Upper lobe of right lung (tissue), 1 donor: ENCODE measurements at regions not wholly inside any gene's neighbourhood (a gene's known extent, or its start where the extent isn't known, plus 50 kb on each side); places are given as distances from the start of the nearest gene placed in this dataset.

Experiments used
- ATAC-seq: fragments of 200-7000 bp; cut with Tn5 transposase; one replicate; pipeline ENCODE4 v1.9.1; 2020; ENCODE audit warnings: mild to moderate bottlenecking, moderate library complexity
- DNase-seq: peaks from one replicate; pipeline ENCODE4 v3.0.0-alpha.2; 2020
- H3K27ac ChIP-seq: fragments of 200-600 bp; one replicate; pipeline ENCODE4 v1.8.0; 2022
- H3K27me3 ChIP-seq: fragments of 200-600 bp; one replicate; pipeline ENCODE4 v1.8.0; 2022; ENCODE audit warnings: mild to moderate bottlenecking
- H3K36me3 ChIP-seq: fragments of 200-600 bp; one replicate; pipeline ENCODE4 v1.8.0; 2022
- H3K4me1 ChIP-seq: fragments of 200-600 bp; one replicate; pipeline ENCODE4 v1.8.0; 2022
- H3K4me3 ChIP-seq: fragments of 200-600 bp; one replicate; pipeline ENCODE4 v1.8.0; 2022; ENCODE audit warnings: mild to moderate bottlenecking
- H3K9me3 ChIP-seq: fragments of 200-600 bp; one replicate; pipeline ENCODE4 v1.8.0; 2022
- CTCF ChIP-seq: fragments of 200-600 bp; IDR thresholded peaks from one replicate; pipeline ENCODE4 v1.8.0; 2022; ENCODE audit warnings: antibody characterized with exemption
- intact Hi-C: fragments of 100-400 bp; cut with DNase I; formaldehyde crosslinking; loops from one replicate; pipeline ENCODE4 v1.11.0; 2022
- donor health status: DM: no; HTN: yes; CAD: no; lungs with severe emphysema.

- H3K36me3 ChIP-seq = no peaks in the 10 kb centered on the region
- no peaks in the 10 kb centered on the region for H3K4me1 ChIP-seq
- H3K27ac ChIP-seq = no peak overlapping the region
- H3K4me3 ChIP-seq = no peak overlapping the region
- H3K27me3 ChIP-seq = no peaks in the 10 kb centered on the region
- no peak for TF ChIP-seq CTCF
- intact Hi-C loops = no loop called here
- no peak for DNase-seq
- H3K9me3 ChIP-seq = no peaks in the 10 kb centered on the region
- ATAC-seq = no peak
Observed at GRCh38 chr15:69842851-69843250, 254.9 kb downstream of the TLE3 start.

DNA sequence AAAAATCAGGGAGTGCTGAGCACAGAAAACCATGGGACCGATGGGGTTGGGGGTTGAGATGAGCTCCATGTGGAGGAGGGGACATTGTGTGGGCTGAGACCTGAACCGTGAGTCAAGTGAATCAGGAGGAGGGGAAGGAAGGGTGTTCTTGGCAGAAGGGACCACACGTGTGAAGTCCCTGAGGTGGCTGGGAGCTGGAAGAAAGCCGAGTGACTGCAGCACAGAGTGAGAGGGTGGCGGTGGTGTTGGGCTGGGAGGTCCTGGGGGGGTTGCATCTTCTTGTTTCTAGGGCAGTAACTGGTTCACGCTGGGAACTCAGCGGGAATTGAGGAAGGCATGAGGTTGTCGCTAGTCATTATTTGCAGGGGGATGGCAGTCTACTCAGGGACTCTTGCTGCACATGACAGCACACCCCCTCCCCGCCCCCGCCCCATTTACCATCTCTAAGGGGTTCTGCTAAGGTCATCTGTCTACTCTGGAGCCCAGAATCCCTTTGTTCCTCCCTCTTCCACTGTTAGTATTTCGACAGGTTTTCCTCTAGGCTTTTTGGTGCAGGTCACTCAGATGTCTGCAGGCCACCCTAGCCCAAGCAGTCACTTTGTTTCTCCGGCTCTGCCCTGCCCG is 254.3 kb downstream of the TLE3 start:
- Histone ChIP-seq H3K4me1 (no peaks in the 10 kb centered on the region), H3K27me3 (no peaks in the 10 kb centered on the region), H3K9me3 (no peaks in the 10 kb centered on the region), H3K27ac (no peak overlapping the region), H3K4me3 (no peak overlapping the region), H3K36me3 (no peaks in the 10 kb centered on the region)
- intact Hi-C loops = no loop called here
- DNase-seq (no peak), ATAC-seq (no peak)
- no peak for TF ChIP-seq CTCF

- DNase-seq (no peak), ATAC-seq (no peak)
- Histone ChIP-seq H3K4me3 (no peak overlapping the region), H3K9me3 (no peaks in the 10 kb centered on the region), H3K27ac (no peak overlapping the region), H3K27me3 (no peaks in the 10 kb centered on the region), H3K36me3 (no peaks in the 10 kb centered on the region), H3K4me1 (no peaks in the 10 kb centered on the region)
- TF ChIP-seq CTCF = no peak
- intact Hi-C loops = no loop called here
Observed at GRCh38 chr15:69843900-69844304, 253.8 kb downstream of the TLE3 start.

DNA sequence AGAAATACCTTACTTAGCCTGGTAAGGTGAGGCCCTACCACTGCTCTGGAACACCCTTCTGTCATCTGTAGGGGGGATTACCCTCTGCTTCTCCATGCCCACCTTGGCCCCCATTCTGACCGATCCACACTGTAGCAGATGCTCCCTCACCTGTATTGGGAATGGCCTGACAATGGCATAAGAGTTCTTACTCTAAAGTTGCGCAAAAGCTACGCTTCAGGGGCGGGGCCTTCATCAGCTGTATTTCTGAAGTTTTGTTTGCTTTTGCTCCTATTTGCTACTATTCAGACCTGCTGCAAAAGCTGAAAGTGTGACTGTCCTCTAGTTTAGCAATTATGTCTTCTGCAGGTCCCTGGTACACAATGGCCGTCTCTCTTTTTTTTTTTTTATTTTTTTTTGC is 252.6 kb downstream of the TLE3 start:
- DNase-seq = no peak
- intact Hi-C loops = no loop called here

GRCh38 chr15:69847625-69848024 is 250.1 kb downstream of the TLE3 start:
- Histone ChIP-seq H3K9me3 (no peaks in the 10 kb centered on the region), H3K27me3 (no peaks in the 10 kb centered on the region), H3K4me1 (no peaks in the 10 kb centered on the region), H3K4me3 (no peak overlapping the region), H3K36me3 (no peaks in the 10 kb centered on the region), H3K27ac (no peak overlapping the region)
- TF ChIP-seq CTCF = no peak
- DNase-seq (no peak), ATAC-seq (no peak)
- intact Hi-C loops = no loop called here

More for the DNA sequence above, 252.6 kb downstream of the TLE3 start:
- no peaks in the 10 kb centered on the region for H3K36me3 ChIP-seq
- TF ChIP-seq CTCF = no peak
- no peaks in the 10 kb centered on the region for H3K9me3 ChIP-seq
- H3K27me3 ChIP-seq = no peaks in the 10 kb centered on the region
- no peak overlapping the region for H3K4me3 ChIP-seq
- no peak overlapping the region for H3K27ac ChIP-seq
- H3K4me1 ChIP-seq = no peaks in the 10 kb centered on the region
- ATAC-seq = no peak

DNA sequence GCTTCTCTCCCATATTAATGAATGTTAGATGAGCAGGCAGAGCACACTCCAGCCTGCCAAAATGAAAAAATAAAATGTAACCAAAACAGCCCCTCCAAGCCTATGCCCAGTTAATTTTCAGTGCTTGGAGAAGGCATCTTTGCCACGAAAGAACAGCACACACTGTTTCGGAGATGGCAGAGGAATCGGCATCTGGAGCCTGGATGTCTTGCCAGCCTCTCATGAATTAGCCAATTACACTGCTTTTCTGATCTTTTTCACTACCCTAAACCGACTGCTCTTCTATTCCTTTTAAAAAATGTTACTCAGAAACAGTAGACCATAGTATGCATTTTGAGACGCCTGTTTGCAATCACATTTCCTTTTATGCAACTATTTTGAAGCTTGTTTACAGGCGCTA is 249.6 kb downstream of the TLE3 start:
- DNase-seq = no peak
- no peaks in the 10 kb centered on the region for H3K27me3 ChIP-seq
- no peak for ATAC-seq
- H3K4me3 ChIP-seq = no peak overlapping the region
- intact Hi-C loops = no loop called here
- H3K27ac ChIP-seq = no peak overlapping the region
- no peak for TF ChIP-seq CTCF
- no peaks in the 10 kb centered on the region for H3K4me1 ChIP-seq
- H3K9me3 ChIP-seq = no peaks in the 10 kb centered on the region
- H3K36me3 ChIP-seq = no peaks in the 10 kb centered on the region
